GM18867 (cell line): ENCODE measurements at regions not wholly inside any gene's neighbourhood (a gene's known extent, or its start where the extent isn't known, plus 50 kb on each side); places are given as distances from the start of the nearest gene placed in this dataset.

Experiments
- ATAC-seq: cut with Tn5 transposase; IDR thresholded peaks from one replicate; pipeline ENCODE4 v1.9.1; 2021; ENCODE audit warnings: mild to moderate bottlenecking, moderate library complexity; ENCODE audit not compliant: unreplicated experiment

GRCh38 chr15:70431854-70432253, 331.5 kb downstream of the UACA start:
- no peak for ATAC-seq

- no peak for ATAC-seq
Observed at GRCh38 chr15:70430069-70430468, 332.4 kb upstream of the TLE3 start.

GRCh38 chr15:70429056-70429722, 331.5 kb upstream of the TLE3 start:
- no peak for ATAC-seq

- no peak for ATAC-seq
Observed at GRCh38 chr15:70428211-70428822, 330.6 kb upstream of the TLE3 start.

- ATAC-seq: no peak
Observed at GRCh38 chr15:70427167-70428120, 329.7 kb upstream of the TLE3 start.

- ATAC-seq: no peak
Observed at GRCh38 chr15:70426096-70426821, 328.5 kb upstream of the TLE3 start.

GRCh38 chr15:70424937-70425411, 327.3 kb upstream of the TLE3 start:
- ATAC-seq: no peak

GRCh38 chr15:70423267-70423666, 325.6 kb upstream of the TLE3 start:
- ATAC-seq: no peak

GRCh38 chr15:70422342-70422741, 324.6 kb upstream of the TLE3 start:
- ATAC-seq: no peak

GRCh38 chr15:70420948-70421482, 323.3 kb upstream of the TLE3 start:
- no peak for ATAC-seq

- no peak for ATAC-seq
Observed at GRCh38 chr15:70420086-70420947, 322.6 kb upstream of the TLE3 start.

- ATAC-seq: no peak
Observed at GRCh38 chr15:70418943-70419342, 321.2 kb upstream of the TLE3 start.

GRCh38 chr15:70417535-70417934, 319.8 kb upstream of the TLE3 start:
- no peak for ATAC-seq

- no peak for ATAC-seq
Observed at GRCh38 chr15:70416829-70417228, 319.1 kb upstream of the TLE3 start.

GRCh38 chr15:70415398-70415797, 317.7 kb upstream of the TLE3 start:
- ATAC-seq: no peak

- ATAC-seq: no peak
Observed at GRCh38 chr15:70414626-70415025, 316.9 kb upstream of the TLE3 start.

GRCh38 chr15:70412794-70413193, 315.1 kb upstream of the TLE3 start:
- no peak for ATAC-seq

- no peak for ATAC-seq
Observed at GRCh38 chr15:70411143-70411863, 313.6 kb upstream of the TLE3 start.

GRCh38 chr15:70410371-70410985, 312.8 kb upstream of the TLE3 start:
- ATAC-seq: no peak
